HUDEP-2 (cell line): ENCODE measurements at regions not wholly inside any gene's neighbourhood (a gene's known extent, or its start where the extent isn't known, plus 50 kb on each side); places are given as distances from the start of the nearest gene placed in this dataset.

Source experiments
- DNase-seq, 76 experiments: peaks; one replicate each; lab custom pipeline; 2025; ENCODE audit not compliant: unreplicated experiment in 76 of 76; lab: John Stamatoyannopoulos, UW

DNA sequence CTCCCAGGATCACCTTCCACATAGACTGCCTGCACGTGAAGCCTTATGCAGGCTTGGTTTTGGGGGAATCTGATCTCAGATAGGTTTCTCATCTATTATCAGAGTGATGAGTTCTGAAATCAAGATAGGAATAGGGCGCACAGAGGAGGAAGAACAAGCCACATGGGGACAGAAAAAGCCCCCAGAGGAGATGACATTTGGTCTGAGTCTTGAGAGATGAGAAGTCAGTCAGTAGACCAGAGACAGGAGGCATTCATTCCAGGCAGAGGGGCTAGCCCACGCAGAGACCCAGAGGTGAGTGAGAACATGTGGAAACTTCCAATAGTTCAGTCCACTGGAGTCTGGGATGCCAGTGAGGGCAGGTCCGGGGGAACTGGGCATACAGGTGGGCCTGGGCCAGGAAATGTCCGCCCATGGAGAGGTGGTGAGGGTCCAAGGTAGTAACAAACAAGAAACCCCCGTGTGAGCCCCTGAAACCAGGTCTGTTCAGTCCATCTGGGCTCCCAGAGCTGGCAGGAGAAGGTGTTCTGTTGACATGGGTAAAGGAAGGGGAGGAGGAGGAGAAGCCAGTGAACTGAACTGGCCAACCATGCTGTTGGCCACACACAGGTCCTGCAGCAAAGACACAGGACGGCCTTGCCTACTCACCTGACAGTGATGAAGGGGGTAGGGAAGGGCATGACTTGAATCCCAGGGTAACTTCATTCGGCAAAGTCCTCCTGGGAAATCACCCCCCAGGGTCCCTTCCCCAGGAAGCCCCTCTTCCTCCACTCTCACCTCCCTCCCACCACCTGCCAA lies 69.3 kb upstream of the SMNDC1 start:
- no peak for DNase-seq

DNA sequence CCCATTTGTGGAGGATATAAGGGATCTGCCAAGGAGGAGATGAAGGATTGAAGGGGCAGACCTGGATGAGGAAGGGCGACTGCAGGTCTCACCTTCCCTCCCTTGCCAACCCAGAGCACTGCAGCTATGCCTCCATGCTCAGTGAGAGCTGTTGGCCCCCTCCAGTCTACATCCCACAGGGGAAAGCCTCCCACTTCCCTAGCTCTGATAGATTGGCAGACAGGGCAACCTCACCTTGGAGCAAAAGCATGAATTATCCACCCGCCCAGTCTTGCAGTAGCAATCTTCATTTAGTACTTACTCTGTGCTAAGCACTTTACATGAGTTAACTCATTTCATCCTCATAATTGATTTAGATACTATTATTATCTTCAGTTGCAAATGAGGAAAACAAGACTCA lies 70.4 kb upstream of the SMNDC1 start:
- no peak for DNase-seq

DNA sequence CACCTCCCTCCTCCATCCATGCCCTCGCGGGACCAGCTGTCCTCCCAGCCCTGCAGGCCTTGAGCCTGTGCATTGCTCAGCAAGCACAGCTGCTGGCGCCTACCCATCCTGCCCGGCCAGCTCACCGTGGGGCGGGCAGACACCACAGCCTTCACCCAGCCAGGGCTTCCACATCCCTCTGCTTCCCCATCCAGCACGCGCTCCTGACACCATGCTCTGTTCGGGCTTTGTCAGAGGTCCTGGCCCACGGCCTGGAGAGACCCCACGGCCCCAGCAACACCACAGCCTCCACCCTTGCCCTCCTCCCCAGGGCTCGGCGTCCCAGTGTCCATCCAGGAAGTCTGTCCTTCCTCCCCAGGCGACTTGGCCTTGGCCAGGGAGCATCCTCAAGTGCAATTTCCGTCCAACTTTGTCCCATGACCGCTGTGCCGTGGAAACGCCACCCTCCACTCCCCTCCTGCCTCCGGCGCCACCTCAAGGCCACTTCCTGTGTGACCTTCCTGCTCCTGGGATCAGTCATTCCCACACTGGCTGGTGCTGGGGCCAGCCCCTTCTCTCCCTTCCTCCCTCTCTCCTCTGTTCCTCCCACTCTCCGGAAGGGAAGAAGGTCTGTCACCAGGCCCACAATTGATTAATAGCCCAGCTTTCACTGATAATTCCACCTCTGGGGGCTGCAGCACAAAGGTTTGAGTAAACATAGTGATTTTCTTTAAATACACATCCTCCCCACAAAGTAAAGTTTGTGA lies 71.5 kb upstream of the SMNDC1 start:
- no peak for DNase-seq

DNA sequence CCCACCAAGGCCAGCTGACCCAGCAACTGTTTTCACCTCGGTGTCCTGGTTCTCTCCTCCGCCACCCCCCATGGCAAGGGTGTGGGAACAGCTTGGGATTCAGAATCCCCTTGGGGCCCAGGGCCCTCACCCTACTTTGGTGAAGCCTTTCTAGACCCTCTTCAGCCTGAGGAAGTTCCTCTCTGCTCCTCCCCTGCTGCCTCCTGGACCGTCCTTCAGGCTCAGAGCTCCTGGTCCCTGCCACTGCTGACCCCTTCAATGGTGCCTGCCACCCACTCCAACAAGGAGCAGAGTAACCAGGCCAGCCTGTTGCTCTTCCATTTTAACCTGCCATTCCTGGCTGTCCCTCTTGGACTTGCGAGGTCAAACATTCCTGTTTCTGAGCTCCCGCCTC lies 72.0 kb upstream of the SMNDC1 start:
- no peak for DNase-seq

DNA sequence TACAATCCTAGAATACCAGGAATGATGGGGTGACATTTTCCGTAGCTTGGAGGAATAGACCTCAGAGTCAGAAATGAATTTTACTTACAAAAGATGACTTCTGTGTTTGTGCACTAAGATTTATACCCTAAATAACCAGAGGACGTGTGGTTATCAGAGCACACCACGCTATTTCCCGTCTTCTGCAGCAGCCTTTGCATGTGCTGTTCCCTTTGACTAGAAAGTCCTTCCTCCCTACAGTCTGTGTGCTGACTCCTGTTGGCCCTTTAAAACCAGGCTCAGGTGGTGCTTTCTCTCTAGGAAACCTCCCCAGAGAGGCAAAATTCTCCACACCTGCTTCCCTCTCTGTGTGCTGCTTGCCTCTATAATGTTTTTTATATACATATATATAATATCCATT lies 73.3 kb upstream of the SMNDC1 start:
- DNase-seq: no peak

DNA sequence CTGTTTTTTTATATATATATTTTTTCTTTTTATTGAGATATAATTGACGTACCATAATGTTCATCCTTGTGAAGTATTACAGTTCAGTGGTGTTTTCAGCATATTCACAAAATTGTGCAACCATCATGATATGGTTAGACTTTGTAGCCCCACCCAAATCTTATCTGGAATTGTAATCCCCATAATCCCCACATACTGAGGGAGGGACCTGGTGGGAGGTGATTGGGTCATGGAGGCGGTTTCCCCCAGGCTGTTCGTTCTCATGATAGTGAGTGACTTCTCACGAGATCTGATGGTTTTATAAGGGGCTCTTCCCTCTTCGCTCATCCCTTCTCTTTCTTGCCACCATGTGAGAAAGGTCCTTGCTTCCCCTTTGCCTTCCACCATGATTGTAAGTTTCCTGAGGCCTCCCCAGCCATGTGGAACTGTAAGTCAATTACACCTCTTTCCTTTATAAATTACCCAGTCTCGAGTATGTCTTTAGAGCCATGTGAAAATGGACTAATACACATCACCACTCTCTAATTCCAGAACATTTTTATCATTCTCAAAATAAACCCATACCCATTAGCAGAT lies 73.9 kb upstream of the SMNDC1 start:
- DNase-seq: peak in 10 of 76 experiments; percentile 4 to 50 (median 14)

DNA sequence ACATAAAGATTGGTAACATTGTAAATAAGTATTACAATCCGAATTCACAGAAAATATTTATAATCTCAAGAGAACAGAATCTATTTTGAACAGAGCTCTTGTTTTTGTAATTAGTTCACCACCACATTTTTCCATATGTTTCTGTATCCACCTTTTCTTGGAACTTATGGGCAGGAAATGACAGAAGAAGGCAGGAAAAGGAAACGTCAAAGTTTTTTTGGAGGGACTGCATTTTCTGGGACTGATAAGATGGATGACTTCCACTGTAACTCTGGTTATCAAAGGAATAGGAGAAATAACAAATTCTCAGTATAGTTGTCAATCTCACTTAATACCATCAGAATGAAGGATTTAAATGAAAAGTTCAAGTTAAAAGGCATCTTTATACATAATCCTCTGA lies 75.1 kb upstream of the SMNDC1 start:
- no peak for DNase-seq

DNA sequence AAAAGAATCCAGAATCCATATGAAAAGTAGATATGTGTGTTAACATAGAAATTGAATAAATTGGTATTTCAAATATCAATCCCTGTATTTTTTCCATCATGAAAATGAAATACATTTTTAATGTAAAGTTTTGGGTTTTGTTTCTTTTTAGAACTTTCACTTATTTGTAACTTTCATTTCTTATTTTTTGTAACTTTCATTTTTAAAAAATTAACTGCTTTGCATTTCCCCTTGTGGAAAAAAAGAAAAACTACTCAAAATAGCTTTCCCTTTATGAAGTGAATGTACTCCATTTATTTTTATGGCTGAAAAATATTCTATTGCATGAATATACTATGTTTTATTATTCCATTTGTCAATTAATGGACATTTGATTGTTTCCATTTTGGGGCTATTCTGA lies 75.6 kb upstream of the SMNDC1 start:
- DNase-seq: no peak

DNA sequence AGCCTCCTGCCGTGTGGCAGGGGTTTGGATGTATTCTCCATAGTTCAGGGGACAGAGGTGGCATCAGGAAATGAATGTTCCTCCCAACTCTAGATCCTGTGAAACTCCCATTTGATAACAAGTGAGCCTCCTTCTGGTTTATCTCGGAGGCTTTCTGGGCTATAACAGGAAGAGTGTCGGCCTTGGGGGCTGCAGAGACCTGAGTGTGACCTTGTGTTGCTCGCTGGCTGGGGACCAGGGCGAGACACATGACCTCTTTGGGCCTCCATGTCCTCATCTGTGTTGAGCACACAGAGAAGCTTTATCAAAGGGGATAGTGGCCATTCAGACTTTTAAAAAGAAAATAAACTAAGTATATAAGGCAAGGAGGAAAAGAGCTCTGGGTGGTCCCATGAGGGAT lies 78.0 kb upstream of the SMNDC1 start:
- DNase-seq: no peak

DNA sequence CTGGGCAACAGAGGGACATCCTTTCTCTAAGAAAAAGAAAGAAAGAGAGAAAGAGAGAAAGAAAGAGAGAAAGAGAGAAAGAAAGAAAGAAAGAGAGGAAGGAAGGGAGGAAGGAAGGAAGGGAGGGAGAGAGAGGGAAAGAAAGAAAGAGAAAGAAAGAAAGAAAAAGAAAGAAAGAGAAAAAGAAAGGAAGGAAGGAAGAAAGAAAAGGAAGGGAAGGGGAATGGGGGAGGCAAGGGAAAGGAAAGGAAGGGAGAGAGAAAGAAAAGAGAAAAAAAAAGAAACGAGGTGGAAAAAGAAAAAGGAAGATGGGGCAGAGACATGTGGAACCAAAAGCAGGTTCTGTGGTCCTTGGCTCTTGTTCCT lies 82.9 kb upstream of the SMNDC1 start:
- no peak for DNase-seq

DNA sequence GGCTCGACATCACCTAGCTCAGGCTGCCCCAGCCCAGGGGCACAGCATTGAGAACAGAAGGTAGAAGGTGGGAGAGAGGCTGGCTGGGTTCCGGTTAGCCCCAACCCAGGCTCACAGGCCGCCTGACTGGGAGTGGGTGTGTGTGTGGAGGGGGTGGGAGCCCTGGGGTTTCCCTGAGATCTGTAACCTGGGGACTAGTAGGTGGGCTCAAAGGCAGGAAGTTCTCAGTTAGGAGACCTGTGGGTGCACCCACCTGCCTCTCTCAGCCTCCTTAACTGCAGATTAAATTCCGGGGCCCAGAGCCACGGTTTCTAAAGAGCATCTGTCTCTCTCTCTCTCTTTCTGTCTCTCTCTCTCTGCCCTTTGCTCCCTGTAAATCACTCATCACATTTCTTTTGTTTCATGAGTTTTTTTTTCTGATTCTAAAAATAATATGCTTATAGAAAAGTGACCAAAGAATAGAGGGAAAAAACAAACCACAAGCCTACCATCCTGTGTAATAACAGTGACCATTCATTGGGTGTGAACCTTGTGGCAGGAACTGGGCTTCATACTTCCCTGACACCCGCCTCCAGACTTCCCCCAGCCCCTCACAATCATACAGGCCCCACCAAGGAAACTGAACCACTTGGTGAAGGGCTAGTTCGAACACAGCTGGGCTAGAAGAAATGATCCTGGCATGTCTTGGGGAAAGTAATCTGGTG lies 83.4 kb upstream of the SMNDC1 start:
- DNase-seq: no peak

DNA sequence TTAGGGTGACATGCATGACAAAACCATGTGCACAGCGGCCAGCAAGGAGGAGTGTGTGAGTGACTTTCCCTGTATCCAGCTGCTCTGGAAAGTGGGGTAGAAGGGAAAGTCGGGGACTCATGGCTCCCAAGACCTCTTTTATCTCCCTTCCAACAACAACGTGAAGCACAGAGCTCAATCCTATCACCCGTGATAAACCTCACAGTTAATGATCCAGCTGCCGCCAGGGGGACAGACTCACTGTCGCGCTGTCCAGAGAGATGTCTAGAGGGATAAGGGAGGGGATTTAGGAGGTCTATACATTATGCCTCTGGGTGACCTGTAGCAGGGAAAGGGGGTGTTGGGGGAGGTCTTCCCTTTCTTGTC lies 84.0 kb upstream of the SMNDC1 start:
- no peak for DNase-seq

DNA sequence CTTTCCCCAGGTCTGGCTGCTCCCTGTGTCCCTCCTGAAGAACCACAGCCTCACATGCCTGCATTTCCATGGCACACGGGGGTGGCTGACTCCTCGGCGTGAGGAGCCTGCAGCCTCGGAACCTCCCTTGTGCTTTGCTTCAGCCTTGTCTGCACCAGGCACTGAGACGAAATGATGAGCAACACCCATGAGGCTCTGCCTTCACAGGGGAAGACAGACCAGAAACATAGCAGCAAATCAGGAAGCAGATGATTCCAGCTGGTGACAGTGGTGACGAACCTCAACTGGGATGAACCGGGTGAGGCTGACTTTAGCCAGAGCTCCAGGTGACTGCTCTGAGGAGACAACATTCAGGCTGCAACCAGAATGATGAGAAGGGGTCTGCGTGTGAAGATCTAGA lies 84.5 kb upstream of the SMNDC1 start:
- DNase-seq: no peak

DNA sequence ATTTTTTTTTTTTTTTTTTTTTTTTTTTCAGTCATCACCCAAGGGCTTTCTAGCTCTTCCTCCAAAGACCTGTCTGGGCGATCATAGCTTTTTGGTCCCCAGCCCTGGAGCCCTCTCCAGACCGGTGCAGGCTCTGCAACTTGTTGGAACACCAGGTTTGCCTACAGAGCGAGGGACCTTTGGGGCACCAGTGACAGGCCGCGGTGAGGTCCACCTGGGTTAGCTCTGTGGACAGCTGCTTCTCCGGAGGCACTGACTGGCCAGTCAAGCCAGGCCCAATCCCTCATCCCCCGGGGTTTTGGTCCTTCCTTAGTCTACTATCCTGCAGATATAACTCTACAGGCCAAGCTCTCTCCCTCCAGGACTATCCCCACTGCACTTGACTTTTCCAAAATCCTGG lies 86.8 kb upstream of the SMNDC1 start:
- no peak for DNase-seq

DNA sequence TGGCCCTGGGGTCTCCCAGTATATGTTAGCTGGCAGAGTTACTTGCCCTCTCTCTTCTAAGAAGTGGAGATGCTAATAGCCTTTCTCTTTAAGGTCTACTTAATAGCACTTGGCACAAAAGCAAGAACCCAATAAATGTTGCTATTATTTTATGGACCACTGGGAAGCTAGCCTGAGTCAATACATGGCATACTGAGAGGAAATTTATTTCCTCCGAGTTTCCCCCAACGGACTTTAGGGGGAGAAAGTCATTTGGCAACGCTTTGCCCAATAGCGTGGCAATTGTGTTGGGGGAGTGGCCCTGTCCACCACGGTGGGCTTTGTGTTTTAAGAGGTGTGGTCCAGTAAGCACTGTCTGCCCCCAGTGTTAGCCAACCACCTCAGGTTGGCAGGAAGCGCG lies 87.4 kb upstream of the SMNDC1 start:
- DNase-seq: no peak

DNA sequence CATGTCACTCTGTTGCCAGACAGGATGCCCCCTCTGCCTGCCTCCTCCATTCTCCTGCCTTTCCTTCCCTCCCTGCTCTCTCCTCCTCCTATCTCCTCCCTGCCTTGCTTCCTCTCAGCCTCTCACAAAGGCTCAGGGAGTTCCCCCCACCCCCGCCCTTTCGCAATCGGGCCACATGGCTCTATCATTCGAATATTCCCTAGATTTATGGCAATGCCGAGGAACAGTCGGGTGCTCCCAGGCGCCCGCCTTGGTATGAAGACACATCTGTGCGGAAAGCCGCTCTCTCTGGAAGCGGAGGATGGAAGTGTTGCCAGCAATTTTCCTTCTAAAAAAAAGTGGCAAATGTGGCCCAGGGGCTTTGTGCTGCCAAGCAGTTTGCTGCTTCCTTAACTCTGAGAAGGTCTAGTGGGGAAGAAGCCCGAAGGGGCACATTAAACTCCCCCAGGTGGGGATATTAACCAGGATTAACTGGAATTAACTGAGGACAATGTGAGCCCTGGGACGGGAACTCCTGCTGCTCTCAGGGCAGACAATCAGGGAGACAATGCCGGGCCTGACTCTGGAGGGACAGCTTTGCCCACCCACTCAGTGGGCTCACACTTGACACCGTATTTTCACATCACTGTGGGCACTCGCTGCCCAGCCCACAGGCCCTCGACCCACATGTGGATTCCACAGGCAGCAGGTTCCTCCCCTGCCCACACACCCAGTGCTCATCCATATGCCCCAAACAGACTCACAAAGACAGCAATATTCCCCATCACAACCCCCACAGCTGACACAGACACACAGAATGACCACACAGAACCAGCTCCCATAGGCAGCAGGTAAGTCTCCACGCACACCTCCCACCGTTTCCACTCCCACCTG lies 88.4 kb upstream of the SMNDC1 start:
- DNase-seq: no peak

DNA sequence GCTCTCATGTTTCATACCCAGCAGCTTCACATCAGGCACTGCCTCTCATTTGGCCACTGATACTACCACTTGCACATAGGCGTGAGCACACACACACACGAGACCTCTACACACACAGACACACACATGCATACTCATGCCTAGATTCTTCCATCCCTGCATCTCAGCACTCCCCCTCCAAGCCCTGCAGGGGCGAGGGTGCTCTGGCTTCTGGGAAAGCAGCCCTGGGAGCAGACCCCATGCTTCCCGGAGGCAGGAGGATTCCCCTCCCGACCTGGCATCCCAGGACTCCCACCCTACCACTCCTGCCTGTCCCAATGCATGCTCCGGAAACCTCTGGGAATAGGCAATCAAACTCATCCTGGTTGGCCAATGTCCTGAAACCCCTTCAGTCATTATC lies 89.1 kb upstream of the SMNDC1 start:
- no peak for DNase-seq

DNA sequence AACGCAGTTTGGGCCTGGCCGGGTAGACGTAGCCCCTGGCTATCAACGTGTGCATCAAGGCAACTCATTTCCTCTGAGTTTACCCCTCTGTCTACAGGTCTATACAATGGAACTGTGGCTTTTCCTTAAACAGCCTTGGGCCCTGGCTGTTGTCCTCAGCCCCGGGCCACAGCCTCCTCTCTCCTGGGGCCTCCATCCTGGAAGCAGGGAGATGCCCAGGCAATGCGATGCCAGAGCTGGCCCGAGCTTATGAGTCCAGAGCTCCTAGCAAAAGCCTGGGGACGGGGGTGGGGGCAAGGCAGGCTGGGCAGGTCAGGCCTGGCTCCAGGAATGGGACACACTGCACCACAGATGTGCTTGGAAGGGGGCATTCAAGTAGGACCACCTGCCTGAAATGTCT lies 89.6 kb upstream of the SMNDC1 start:
- no peak for DNase-seq

DNA sequence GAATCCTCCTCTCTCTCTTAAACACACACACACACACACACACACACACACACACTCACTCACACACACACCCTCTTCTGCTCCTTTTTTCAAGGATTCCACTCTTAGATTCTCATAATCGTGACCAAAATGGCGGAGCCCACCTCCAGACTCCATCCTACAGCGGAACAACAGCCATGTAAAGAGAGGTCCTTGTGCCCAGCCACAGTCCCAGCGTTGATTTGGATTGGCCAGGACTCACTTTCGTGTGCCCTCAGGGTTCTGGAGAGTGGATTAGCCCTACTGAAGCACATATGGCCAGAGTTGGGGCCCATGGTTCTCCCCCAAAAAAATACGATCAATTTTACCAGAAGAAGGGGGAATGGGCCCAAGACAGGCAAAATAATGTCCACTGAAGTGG lies 90.2 kb upstream of the SMNDC1 start:
- DNase-seq: no peak
